Activated CD8-positive, alpha-beta memory T cell treated with anti-CD3 and anti-CD28 coated beads, Interleukin-2, amount 50 U/mL, for 1 hour (primary cell): ENCODE measurements at regions not wholly inside any gene's neighbourhood (a gene's known extent, or its start where the extent isn't known, plus 50 kb on each side); places are given as distances from the start of the nearest gene placed in this dataset.
"Not testable (repeated sequence)": the region's sequence is repeated elsewhere in the genome, so short reads cannot be mapped to it uniquely, and the experiment has no call there.

Experiments
- DNase-seq: peaks from one replicate; pipeline ENCODE4 v3.0.0-alpha.2; 2020; ENCODE audit errors: extremely low read depth

- DNase-seq, result no peak
Observed at GRCh38 chr6:16948396-16948795, 153.5 kb upstream of the STMND1 start.

- DNase-seq, result no peak
Observed at GRCh38 chr6:16947375-16948015, 154.4 kb upstream of the STMND1 start.

- DNase-seq, result no peak
Observed at GRCh38 chr6:16944596-16944995, 157.3 kb upstream of the STMND1 start.

GRCh38 chr6:16939839-16940238, 162.0 kb upstream of the STMND1 start:
- DNase-seq, result no peak

GRCh38 chr6:16939351-16939750, 162.5 kb upstream of the STMND1 start:
- DNase-seq, result no peak

- DNase-seq, result no peak
Observed at GRCh38 chr6:16936893-16937292, 165.0 kb upstream of the STMND1 start.

GRCh38 chr6:16933961-16934360, 167.9 kb upstream of the STMND1 start:
- DNase-seq, result no peak

- no peak for DNase-seq
Observed at GRCh38 chr6:16933532-16933931, 168.3 kb upstream of the STMND1 start.

GRCh38 chr6:16932920-16933319, 168.9 kb upstream of the STMND1 start:
- DNase-seq, result no peak

- not testable (repeated sequence) for DNase-seq
Observed at GRCh38 chr6:16931079-16931478, 169.8 kb upstream of the ATXN1 start.

GRCh38 chr6:16930432-16930831, 169.2 kb upstream of the ATXN1 start:
- DNase-seq, result no peak

GRCh38 chr6:16929809-16930208, 168.5 kb upstream of the ATXN1 start:
- DNase-seq, result no peak

- no peak for DNase-seq
Observed at GRCh38 chr6:16928387-16928786, 167.1 kb upstream of the ATXN1 start.

- no peak for DNase-seq
Observed at GRCh38 chr6:16927205-16927604, 165.9 kb upstream of the ATXN1 start.

- DNase-seq, result no peak
Observed at GRCh38 chr6:16925461-16925860, 164.2 kb upstream of the ATXN1 start.

- DNase-seq, result no peak
Observed at GRCh38 chr6:16922282-16922681, 161.0 kb upstream of the ATXN1 start.

GRCh38 chr6:16921399-16922110, 160.3 kb upstream of the ATXN1 start:
- DNase-seq, result no peak

- no peak for DNase-seq
Observed at GRCh38 chr6:16918586-16918985, 157.3 kb upstream of the ATXN1 start.

GRCh38 chr6:16914184-16914583, 152.9 kb upstream of the ATXN1 start:
- no peak for DNase-seq

GRCh38 chr6:16912756-16913155, 151.5 kb upstream of the ATXN1 start:
- no peak for DNase-seq

- no peak for DNase-seq
Observed at GRCh38 chr6:16911088-16911487, 149.8 kb upstream of the ATXN1 start.

- no peak for DNase-seq
Observed at GRCh38 chr6:16909658-16910360, 148.5 kb upstream of the ATXN1 start.

GRCh38 chr6:16907991-16908390, 146.7 kb upstream of the ATXN1 start:
- no peak for DNase-seq
